WTC11 (cell line): ENCODE measurements at regions not wholly inside any gene's neighbourhood (a gene's known extent, or its start where the extent isn't known, plus 50 kb on each side); places are given as distances from the start of the nearest gene placed in this dataset.

ENCODE experiments used
- KAT7 ChIP-seq: sonication (generic); formaldehyde crosslinking; IDR thresholded peaks from 2 replicates; pipeline ENCODE4 v1.8.1; 2023; ENCODE audit warnings: missing genetic modification reagents, mild to moderate bottlenecking, borderline replicate concordance
- NFYB ChIP-seq: sonication (generic); formaldehyde crosslinking; conservative IDR thresholded peaks from 2 replicates; pipeline ENCODE4 v1.8.0; 2022; ENCODE audit warnings: low read depth, missing genetic modification reagents
- NR2C2 ChIP-seq: sonication (generic); formaldehyde crosslinking; IDR thresholded peaks from 2 replicates; pipeline ENCODE4 v1.8.0; 2022; ENCODE audit warnings: mild to moderate bottlenecking, missing genetic modification reagents
- PRRX2 ChIP-seq: fragments of 250-450 bp; sonication (Bioruptor Pico); IDR thresholded peaks from 2 replicates; pipeline ENCODE4 v1.8.0; 2021; ENCODE audit warnings: mild to moderate bottlenecking
- ZNF317 ChIP-seq: sonication (generic); formaldehyde crosslinking; IDR thresholded peaks from 2 replicates; pipeline ENCODE4 v1.8.1; 2023; ENCODE audit warnings: low read depth, mild to moderate bottlenecking, moderate library complexity, missing genetic modification reagents, borderline replicate concordance
- TF ChIP-seq, protein P1 (sequence below): fragments of 200-600 bp; IDR thresholded peaks from 2 replicates; pipeline ENCODE4 v1.8.0; 2022; ENCODE audit warnings: antibody characterized with exemption
- TF ChIP-seq, protein P2 (sequence below): sonication (generic); formaldehyde crosslinking; IDR thresholded peaks from 2 replicates; pipeline ENCODE4 v1.8.1; 2023; ENCODE audit warnings: mild to moderate bottlenecking, moderate library complexity, missing genetic modification reagents
- TF ChIP-seq, protein P3 (sequence below): sonication (generic); formaldehyde crosslinking; IDR thresholded peaks from 2 replicates; pipeline ENCODE4 v1.8.0; 2022; ENCODE audit warnings: mild to moderate bottlenecking, missing genetic modification reagents

DNA sequence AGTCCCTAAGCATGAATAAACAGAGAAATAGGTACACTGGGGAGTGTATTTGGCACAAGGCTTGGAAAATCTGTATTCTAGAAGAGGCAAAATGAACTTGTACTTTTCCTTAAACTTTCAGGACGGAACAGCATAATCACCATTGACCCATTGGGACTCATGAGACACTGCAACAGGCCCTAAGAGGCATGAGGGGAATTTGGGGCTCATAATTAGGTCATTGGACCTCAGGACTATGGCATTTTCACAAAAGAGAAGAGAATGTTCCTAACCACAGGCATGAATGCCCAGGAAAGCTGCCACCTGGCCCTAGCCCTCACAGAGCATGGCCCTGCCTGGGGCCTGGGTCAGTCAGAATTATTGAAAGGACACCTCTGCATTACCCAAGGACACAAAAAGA lies 67.9 kb upstream of the PIK3C3 start:
- TF ChIP-seq ZNF317 (CRISPR knock-in tag) (no peak), NFYB (CRISPR knock-in tag) (no peak), KAT7 (no peak), NR2C2 (CRISPR knock-in tag) (no peak), PRRX2 (CRISPR knock-in tag) (no peak)
- TF ChIP-seq, protein P1, sequence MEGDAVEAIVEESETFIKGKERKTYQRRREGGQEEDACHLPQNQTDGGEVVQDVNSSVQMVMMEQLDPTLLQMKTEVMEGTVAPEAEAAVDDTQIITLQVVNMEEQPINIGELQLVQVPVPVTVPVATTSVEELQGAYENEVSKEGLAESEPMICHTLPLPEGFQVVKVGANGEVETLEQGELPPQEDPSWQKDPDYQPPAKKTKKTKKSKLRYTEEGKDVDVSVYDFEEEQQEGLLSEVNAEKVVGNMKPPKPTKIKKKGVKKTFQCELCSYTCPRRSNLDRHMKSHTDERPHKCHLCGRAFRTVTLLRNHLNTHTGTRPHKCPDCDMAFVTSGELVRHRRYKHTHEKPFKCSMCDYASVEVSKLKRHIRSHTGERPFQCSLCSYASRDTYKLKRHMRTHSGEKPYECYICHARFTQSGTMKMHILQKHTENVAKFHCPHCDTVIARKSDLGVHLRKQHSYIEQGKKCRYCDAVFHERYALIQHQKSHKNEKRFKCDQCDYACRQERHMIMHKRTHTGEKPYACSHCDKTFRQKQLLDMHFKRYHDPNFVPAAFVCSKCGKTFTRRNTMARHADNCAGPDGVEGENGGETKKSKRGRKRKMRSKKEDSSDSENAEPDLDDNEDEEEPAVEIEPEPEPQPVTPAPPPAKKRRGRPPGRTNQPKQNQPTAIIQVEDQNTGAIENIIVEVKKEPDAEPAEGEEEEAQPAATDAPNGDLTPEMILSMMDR = no peak
- TF ChIP-seq, protein P2, sequence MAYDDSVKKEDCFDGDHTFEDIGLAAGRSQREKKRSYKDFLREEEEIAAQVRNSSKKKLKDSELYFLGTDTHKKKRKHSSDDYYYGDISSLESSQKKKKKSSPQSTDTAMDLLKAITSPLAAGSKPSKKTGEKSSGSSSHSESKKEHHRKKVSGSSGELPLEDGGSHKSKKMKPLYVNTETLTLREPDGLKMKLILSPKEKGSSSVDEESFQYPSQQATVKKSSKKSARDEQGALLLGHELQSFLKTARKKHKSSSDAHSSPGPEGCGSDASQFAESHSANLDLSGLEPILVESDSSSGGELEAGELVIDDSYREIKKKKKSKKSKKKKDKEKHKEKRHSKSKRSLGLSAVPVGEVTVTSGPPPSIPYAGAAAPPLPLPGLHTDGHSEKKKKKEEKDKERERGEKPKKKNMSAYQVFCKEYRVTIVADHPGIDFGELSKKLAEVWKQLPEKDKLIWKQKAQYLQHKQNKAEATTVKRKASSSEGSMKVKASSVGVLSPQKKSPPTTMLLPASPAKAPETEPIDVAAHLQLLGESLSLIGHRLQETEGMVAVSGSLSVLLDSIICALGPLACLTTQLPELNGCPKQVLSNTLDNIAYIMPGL = no peak
- TF ChIP-seq, protein P3, sequence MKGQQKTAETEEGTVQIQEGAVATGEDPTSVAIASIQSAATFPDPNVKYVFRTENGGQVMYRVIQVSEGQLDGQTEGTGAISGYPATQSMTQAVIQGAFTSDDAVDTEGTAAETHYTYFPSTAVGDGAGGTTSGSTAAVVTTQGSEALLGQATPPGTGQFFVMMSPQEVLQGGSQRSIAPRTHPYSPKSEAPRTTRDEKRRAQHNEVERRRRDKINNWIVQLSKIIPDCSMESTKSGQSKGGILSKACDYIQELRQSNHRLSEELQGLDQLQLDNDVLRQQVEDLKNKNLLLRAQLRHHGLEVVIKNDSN (CRISPR knock-in tag) = no peak
